ENCODE measurements at regions not wholly inside any gene's neighbourhood (a gene's known extent, or its start where the extent isn't known, plus 50 kb on each side); places are given as distances from the start of the nearest gene placed in this dataset.

GRCh38 chr4:163623787-163624186 is 129.3 kb downstream of the TMA16 start:
- no peak for DNase-seq

- DNase-seq, result no peak
Measured at GRCh38 chr4:163624727-163625126, 130.2 kb downstream of the TMA16 start.

- no peak for DNase-seq
Measured at GRCh38 chr4:163631288-163631687, 136.8 kb downstream of the TMA16 start.

GRCh38 chr4:163638909-163639308 is 144.4 kb downstream of the TMA16 start:
- no peak for DNase-seq

- DNase-seq, result no peak
Measured at GRCh38 chr4:163649557-163650091, 155.1 kb downstream of the TMA16 start.

- no peak for DNase-seq
Measured at GRCh38 chr4:163651761-163652160, 157.3 kb downstream of the TMA16 start.

- DNase-seq, result no peak
Measured at GRCh38 chr4:163654621-163655020, 160.1 kb downstream of the TMA16 start.

- DNase-seq, result no peak
Measured at GRCh38 chr4:163660636-163661035, 166.1 kb downstream of the TMA16 start.

- DNase-seq, result no peak
Measured at GRCh38 chr4:163662768-163663167, 168.3 kb downstream of the TMA16 start.

GRCh38 chr4:163663454-163664225 is 169.2 kb downstream of the TMA16 start:
- no peak for DNase-seq

- no peak for DNase-seq
Measured at GRCh38 chr4:163665101-163665500, 170.6 kb downstream of the TMA16 start.

GRCh38 chr4:163665521-163666331 is 171.2 kb downstream of the TMA16 start:
- DNase-seq, result no peak

GRCh38 chr4:163666332-163666873 is 171.9 kb downstream of the TMA16 start:
- DNase-seq, result no peak

- DNase-seq, result no peak
Measured at GRCh38 chr4:163672751-163673150, 178.3 kb downstream of the TMA16 start.

GRCh38 chr4:163673848-163674697 is 179.6 kb downstream of the TMA16 start:
- no peak for DNase-seq

- no peak for DNase-seq
Measured at GRCh38 chr4:163679189-163679588, 184.7 kb downstream of the TMA16 start.

- no peak for DNase-seq
Measured at GRCh38 chr4:163680386-163681098, 186.1 kb downstream of the TMA16 start.

- no peak for DNase-seq
Measured at GRCh38 chr4:163681208-163681821, 186.8 kb downstream of the TMA16 start.

- DNase-seq, result no peak
Measured at GRCh38 chr4:163688856-163689255, 194.4 kb downstream of the TMA16 start.

- DNase-seq, result no peak
Measured at GRCh38 chr4:163693211-163693610, 198.7 kb downstream of the TMA16 start.

- no peak for DNase-seq
Measured at GRCh38 chr4:163693776-163694175, 199.3 kb downstream of the TMA16 start.

GRCh38 chr4:163694385-163694784 is 199.9 kb downstream of the TMA16 start:
- DNase-seq, result no peak

Data from NCI-H1436 treated with DMSO at 0.1 percent for 48 hours (cell line).